Endothelial cell (in vitro differentiated cells): ENCODE measurements at regions not wholly inside any gene's neighbourhood (a gene's known extent, or its start where the extent isn't known, plus 50 kb on each side); places are given as distances from the start of the nearest gene placed in this dataset.

Experiments
- DNase-seq: peaks from one replicate; pipeline ENCODE4 v3.0.0; 2021; ENCODE audit warnings: low spot score
- H3K27ac Mint-ChIP-seq: one replicate; pipeline ENCODE4 v1.8.0; 2021; ENCODE audit warnings: mixed read lengths, inconsistent platforms; ENCODE audit not compliant: unreplicated experiment
- H3K27me3 Mint-ChIP-seq: one replicate; pipeline ENCODE4 v1.8.0; 2021; ENCODE audit warnings: mild to moderate bottlenecking, moderate library complexity, mixed read lengths, inconsistent platforms; ENCODE audit not compliant: unreplicated experiment
- H3K36me3 Mint-ChIP-seq: one replicate; pipeline ENCODE4 v1.8.0; 2021; ENCODE audit warnings: mild to moderate bottlenecking, low read depth, mixed read lengths, inconsistent platforms; ENCODE audit not compliant: unreplicated experiment
- H3K4me1 Mint-ChIP-seq: one replicate; pipeline ENCODE4 v1.8.0; 2021; ENCODE audit warnings: mild to moderate bottlenecking, mixed read lengths, inconsistent platforms; ENCODE audit not compliant: unreplicated experiment
- H3K4me3 Mint-ChIP-seq: one replicate; pipeline ENCODE4 v1.8.0; 2021; ENCODE audit warnings: mild to moderate bottlenecking, mixed read lengths, inconsistent platforms; ENCODE audit not compliant: unreplicated experiment
- H3K9me3 Mint-ChIP-seq: one replicate; pipeline ENCODE4 v1.8.0; 2021; ENCODE audit warnings: mixed read lengths, inconsistent platforms; ENCODE audit not compliant: unreplicated experiment
- CTCF ChIP-seq: fragments of 200-600 bp; sonication (generic); IDR thresholded peaks from one replicate; pipeline ENCODE4 v1.5.0; 2021; ENCODE audit warnings: antibody characterized with exemption; ENCODE audit not compliant: unreplicated experiment

DNA sequence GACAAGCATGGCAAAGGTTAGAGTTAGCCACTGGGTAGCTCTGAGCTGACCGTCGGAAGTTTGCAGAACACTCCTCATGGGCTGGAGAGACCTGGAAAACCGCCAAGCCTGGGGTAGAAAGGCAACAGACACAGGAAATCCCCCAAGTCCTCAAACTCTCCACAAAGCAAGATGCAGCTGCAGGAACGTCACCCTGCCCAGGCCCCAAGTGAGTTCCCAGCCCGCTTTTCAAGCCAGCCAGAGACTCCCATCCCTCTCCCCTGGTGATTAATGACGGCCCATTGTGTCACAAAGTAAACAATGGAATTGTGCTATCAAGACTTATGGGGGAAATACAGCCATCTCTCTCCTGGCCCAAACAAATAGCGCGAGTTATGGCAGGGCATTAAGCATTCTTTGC lies 633.0 kb downstream of the TBC1D22A start:
- Mint-ChIP-seq H3K27ac (no peak overlapping the region), H3K4me3 (no peak overlapping the region), H3K36me3 (peaks cover 21% of the 10 kb centered on the region), H3K4me1 (no peaks in the 10 kb centered on the region), H3K27me3 (peaks cover 4% of the 10 kb centered on the region), H3K9me3 (peaks cover 38% of the 10 kb centered on the region)
- no peak for TF ChIP-seq CTCF
- DNase-seq = no peak

DNA sequence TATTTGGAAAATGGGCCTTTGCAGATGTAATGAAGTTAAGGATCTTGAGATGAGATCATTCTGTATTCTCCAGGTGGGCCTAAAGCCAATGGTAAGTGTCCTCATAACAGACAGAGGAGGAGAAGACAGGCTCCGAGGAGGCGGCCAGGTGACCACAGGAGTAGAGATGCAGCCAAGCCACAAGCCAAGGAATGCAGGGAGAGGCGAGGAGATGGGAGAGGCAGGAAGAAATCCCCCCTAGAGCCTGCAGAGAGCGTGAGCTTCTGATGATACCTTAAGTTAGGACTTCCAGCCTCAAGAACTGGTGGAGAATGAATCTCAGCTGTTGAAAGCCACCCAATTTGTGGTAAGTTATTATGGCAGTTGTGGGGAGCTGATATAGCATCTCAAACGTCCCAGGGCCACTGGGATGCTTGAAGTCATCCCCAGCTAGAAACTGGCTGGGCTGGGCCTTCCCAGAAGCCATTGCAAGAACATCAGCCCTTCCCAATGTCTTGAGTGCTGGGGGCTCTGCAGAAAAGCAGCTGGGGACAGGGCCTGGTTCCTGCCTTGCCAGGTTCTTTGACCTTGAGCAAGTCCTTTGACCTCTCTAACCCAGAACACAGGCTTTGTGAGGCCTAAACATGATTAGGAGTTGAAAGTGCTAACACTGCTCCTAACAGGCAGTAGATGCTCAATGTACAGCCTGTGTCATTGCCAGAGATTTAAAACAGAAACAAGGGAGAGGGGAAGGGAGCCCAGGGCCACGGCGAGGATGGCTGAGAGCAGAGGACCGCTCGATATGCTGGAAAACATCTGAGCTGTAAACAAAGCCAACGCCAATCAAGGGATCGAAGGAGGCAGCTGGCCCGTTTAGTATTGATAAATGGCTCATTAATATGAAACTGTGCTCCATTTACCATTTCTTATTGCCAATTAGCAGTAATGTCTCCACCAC lies 632.3 kb downstream of the TBC1D22A start:
- TF ChIP-seq CTCF = no peak
- Mint-ChIP-seq H3K4me3 (peak overlapping the region; percentile 73), H3K27me3 (peaks cover 6% of the 10 kb centered on the region), H3K9me3 (peaks cover 40% of the 10 kb centered on the region), H3K27ac (no peak overlapping the region), H3K36me3 (peaks cover 21% of the 10 kb centered on the region), H3K4me1 (no peaks in the 10 kb centered on the region)
- DNase-seq = no peak

DNA sequence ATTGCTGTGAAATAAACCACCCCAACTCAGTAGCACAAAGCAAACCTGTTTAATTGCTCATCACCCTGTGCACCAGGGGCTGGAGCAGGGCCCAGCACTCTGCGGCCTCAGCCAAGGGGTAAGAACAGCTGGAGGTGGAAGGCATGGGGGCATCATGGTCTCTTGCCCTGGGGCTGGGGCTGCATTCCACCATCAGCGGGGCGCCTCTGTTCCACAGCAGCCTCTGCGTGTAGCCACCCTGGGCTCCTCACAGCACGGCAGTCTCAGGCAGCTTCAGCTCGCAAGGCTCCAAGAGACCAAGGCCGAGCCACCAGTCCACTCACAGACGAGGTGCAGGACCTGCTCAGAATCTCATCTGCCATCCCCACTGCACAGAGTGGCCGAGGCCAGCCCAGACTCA lies 630.7 kb downstream of the TBC1D22A start:
- Mint-ChIP-seq H3K4me3 (no peak overlapping the region), H3K9me3 (peaks cover 33% of the 10 kb centered on the region), H3K27me3 (peaks cover 8% of the 10 kb centered on the region), H3K27ac (no peak overlapping the region), H3K36me3 (peaks cover 18% of the 10 kb centered on the region), H3K4me1 (no peaks in the 10 kb centered on the region)
- no peak for DNase-seq
- no peak for TF ChIP-seq CTCF

DNA sequence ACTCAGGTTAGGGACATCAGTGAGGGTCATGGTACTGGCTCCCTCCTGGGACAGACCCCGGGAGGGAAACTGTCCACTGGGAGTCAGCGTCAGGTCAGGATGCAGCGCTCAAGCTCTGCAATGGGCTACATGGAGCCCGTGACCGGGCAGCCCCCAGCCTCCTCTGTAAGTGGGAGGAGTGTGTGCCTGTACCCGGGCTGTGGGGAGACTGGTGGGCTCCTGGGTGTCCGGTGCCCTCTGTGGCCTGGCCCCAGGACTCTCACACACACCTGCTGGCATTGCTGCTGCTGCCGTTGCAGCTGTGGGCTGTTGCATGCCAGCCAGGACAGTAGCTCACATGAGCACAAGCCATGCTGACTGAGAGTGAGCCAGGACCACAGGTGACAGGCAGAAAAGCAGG lies 630.3 kb downstream of the TBC1D22A start:
- peaks cover 14% of the 10 kb centered on the region for H3K36me3 Mint-ChIP-seq
- no peak for DNase-seq
- no peak overlapping the region for H3K4me3 Mint-ChIP-seq
- peaks cover 33% of the 10 kb centered on the region for H3K9me3 Mint-ChIP-seq
- H3K4me1 Mint-ChIP-seq = no peaks in the 10 kb centered on the region
- no peak overlapping the region for H3K27ac Mint-ChIP-seq
- H3K27me3 Mint-ChIP-seq = peaks cover 8% of the 10 kb centered on the region
- TF ChIP-seq CTCF = no peak

GRCh38 chr22:47392054-47392347 lies 629.6 kb downstream of the TBC1D22A start:
- DNase-seq = no peak
- no peak for TF ChIP-seq CTCF
- H3K4me1 Mint-ChIP-seq = no peaks in the 10 kb centered on the region
- H3K27ac Mint-ChIP-seq = no peak overlapping the region
- peaks cover 35% of the 10 kb centered on the region for H3K9me3 Mint-ChIP-seq
- H3K27me3 Mint-ChIP-seq = peaks cover 10% of the 10 kb centered on the region
- peaks cover 11% of the 10 kb centered on the region for H3K36me3 Mint-ChIP-seq
- H3K4me3 Mint-ChIP-seq = no peak overlapping the region
